HG02798 (cell line): ENCODE measurements at regions not wholly inside any gene's neighbourhood (a gene's known extent, or its start where the extent isn't known, plus 50 kb on each side); places are given as distances from the start of the nearest gene placed in this dataset.

Experiments used
- ATAC-seq: cut with Tn5 transposase; IDR thresholded peaks from one replicate; pipeline ENCODE4 v1.9.1; 2021; ENCODE audit warnings: mild to moderate bottlenecking; ENCODE audit not compliant: unreplicated experiment, poor library complexity

DNA sequence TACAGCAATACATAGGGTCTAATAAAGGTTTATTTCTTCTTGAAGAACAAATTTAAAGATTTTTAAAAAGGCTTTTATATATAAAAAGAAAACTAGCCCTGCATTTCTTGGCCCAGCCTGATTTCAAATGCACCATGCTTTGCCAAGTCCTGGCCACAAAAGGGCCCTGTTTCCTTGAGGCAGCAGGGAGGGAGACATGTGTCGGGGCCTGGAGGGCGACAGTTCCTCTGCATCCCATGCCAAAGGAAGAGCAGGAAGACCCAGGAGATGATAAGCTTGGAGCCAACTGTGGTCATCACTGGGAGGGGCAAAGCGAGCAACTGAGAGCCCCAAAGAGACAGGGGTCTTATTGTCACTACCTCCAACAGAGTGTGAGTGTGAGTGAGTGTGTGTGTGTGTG is 571.5 kb upstream of the PSMD7 start:
- ATAC-seq, result no peak

DNA sequence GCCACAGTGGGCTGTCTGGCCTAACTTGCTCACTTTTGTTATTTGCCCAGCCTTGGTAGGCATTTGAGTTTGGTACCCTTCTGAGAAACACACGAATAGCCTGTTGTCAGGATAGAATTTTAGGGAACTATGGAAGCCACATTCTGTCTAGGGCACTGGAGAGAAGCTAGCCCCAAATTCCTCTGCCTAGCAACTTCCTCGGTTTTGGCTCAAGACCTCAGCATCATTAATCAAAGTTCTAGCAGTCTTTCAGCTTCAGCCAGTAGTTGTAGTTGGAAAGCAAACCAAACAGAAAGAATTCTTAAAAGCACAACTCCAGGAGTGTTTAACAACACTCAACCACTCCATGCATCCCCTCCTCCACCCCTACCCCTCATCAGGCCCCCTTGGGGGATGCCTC is 572.1 kb upstream of the PSMD7 start:
- no peak for ATAC-seq

DNA sequence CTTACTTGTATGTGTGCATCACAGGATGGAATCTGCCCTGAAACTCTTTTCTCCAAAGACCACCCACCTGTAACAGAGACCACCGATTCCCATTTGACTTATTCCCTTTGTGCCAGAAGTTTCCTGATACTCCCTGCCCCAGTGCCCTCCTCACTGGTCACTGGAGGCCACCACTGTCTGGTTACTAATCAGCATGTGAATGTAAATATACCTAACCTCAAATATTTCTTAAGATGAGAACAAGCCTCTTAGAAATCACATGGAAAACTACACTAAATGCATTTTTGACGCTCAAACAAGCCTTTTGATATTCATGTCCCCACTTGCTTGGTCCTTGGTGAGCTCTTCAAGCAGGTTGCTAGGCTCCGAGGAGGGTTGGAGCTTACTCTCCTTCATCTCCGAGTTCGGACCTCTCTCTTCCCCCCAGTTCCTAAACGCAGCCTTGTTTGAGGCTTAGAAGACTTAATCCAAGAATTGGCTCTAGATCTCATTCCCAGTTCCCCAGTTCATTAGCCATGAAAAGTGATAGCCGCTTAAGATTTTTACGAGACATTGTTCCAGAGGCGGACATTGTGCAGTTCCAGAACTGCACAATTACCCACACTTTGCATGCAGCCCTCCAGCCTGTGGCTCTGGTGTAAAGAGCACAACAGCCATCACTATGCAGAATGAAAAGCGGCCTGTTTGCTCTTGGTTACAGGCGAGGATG is 579.2 kb upstream of the PSMD7 start:
- ATAC-seq, result no peak

DNA sequence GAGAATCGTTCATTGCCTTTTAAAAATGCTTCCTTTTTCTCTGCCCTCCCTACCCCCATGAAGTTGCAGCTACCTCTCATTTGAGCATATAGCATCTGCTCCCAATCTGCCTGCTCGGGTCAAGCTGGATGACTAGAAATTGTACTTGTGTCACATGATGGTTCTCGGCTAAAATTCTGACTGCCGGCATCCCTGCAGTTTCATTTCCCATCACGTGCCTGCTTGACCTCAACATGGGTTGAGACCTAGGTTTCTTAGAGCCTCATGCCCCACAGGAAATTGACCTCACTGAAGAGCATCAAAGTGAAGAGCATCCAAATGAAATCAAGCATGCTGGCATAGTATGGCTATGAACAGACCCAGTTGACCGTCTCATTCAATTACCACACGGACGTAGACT is 581.6 kb upstream of the PSMD7 start:
- no peak for ATAC-seq

DNA sequence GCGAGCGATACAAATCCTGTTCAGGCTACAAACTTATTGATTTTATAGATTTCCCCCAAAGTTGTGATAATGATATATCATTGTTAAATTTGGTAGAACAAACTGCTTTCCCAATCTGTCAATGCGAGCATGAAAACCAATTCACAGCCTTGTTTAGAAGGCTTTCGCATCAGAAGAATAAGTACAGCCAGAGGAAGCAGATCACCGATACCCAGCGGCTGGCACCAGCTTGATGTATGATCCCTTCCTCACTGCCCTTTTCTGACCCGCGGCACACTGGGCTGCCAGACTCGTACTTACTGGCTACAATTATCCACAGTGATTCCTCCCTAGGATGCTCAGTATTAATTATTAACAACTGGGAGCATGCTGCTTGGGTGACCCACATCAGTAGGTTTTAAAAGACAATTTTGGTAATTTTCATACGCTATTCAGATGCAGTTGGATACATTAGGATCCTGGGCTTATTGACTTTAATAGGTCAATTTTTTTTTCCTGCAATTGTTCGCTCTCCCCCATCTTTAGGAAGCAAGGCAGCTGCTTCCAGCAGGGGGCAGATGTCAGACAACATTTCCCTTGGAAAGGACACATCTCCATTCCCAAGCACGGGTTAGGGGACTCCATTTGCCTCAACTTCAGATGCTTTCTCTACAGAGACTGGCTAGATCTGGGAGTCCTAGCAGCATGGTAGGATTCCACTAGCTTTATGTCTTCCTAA is 582.7 kb upstream of the PSMD7 start:
- no peak for ATAC-seq

DNA sequence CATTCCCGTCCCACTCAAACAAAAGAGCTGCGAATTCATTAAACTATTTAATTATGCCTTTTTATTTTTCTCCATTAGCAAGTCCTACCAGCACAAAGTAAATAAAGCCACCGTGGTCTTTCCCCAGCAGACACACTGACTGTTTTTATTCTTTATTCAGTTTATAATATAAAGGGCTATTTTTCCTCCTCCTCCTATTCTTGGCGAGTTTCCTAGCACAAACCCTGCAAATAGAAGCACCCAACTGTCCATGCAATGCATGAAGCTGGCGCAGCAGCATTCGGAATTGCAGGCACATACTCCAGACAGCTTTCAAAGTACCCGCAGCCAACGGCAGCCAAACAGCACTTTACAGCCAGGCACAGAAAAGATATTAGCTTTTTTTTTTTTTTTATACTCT is 583.4 kb upstream of the PSMD7 start:
- no peak for ATAC-seq

DNA sequence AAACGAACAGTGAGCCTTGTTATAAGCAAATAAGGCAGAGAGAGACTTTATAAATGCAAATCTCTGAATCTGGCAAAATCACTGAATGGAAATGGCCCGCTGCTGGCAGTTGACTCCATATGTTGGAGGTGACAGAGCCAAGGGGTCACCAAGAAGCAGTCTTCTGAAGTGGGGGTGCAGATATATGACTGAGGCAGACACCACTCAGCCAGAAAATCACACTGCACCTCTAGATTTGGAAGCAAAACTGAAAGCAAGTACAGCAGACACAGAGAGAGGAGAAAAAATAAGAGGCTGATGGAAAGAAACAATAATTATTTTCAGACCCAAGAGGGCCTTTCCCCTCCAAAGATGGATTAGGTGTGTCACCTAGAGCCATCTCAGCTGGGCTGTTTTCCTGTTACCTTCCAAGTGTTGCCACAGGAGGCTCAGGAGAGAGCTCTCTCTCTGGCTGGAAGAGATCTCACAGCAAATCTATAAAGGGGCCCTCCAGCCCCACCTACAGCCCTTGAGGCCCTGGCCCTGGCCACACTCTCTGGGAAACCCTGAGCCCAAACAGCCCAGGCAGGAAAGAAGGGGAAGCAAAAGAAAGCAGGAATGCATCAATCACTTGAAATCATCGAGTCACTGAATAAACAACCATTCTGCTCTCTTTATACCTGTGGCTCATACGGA is 585.1 kb upstream of the PSMD7 start:
- no peak for ATAC-seq

DNA sequence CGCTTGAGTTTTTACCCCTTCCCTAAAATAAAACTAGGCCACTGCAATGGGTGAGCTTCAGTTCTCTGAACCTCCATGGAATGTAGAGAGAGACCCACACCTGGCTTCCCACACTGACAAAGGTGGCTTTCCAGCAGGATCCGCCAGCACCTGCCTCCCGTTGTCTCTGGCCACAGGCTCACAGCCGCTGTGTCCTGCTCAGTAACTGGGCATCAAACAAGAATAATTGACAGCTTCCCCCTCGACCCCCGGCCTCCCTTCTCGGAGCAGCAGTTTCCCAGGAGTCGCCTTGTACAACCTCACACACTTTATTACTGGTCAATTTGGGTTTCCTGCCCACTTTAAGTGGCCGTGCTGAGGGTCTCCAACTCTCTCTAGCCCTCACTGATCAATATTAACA is 586.1 kb upstream of the PSMD7 start:
- no peak for ATAC-seq

DNA sequence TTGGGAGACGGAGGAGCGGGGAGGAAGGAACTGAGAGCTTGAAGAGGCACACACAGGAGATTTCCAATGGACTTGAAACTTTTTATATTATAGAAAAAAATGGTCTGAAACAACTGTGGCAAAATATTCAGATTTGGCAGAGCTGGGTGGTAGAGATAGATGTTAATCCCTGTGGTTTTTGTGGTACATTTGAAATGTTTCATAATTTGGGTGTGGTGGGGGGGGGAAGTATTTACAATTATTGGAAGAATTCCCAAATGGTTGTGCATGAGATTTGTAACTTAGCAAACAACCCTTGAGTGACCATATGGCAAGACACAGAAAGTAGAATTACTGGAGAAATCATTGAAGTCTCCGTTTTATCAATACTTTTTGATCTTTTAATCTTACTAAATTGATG is 588.8 kb upstream of the PSMD7 start:
- ATAC-seq, result no peak

DNA sequence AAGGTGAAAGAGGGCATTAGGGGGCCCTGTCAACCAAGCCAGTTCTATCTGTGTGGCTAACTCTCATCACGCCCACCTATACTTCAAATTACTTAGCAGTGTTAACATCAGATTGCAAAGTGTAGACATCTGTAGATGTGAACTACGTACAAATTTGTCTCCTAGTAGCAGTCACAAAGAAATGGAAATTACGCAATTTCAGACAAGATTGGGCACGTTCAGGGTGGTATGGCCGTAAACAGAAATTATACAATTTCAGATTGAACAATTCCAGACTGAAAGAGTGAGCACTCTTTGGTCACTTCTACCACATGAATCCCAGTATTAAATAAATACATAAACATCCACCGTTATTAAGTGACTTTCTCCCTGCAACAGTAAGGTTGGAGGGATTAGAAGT is 592.7 kb upstream of the PSMD7 start:
- ATAC-seq, result no peak

DNA sequence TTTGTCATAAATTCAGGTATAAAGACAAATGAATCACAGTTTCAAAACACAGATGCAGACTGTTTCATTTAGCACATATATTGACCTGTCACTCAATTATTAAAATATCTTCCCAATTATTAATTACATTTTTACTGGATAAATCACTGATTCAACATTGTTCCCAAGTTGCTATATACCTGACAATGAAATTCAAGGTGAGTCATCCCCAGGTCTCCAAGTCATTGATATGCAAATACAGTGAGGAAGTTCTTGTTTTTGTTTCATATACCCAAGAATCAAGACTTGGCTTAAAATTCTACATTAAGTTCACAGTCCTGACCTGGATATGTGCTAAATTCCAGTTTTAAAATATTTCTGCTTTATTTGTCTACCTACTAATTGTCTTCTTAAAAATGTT is 599.3 kb upstream of the PSMD7 start:
- ATAC-seq, result no peak

DNA sequence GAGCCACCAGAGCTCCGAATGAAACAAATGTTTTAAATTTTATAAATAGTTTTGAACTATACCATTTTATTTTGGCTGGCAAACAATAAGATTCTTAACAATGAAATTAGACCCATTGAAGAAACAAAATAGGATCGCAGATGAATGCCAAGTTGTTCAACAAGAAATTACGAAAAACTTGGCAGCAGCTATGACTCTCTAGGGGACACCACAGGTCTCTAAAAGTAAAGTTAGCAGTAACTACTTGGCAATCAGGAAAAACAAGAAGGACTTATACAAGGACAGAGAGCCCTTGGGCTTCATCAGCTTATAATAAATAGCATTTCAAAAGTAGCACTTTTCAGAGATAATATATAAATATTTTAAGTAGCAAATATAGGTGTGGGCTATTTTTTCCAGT is 603.8 kb upstream of the PSMD7 start:
- ATAC-seq, result no peak

DNA sequence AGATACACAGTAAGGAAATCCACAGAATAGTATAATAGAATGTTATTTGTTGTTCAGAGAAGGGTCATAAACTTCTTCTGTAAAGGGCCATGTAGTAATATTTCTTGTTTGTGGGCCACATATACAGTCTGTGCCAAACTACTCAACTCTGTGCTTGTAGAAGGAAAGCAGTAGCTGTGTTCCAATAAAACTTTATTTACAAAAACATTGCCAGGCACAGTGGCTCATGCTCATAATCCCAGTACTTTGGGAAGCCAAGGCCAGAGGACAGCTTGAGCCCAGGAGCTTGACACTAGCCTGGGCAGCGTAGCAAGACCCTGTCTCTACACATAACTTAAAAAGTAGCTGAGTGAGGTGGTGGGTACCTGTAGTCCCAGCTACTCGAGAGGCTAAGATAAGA is 612.8 kb upstream of the PSMD7 start:
- no peak for ATAC-seq

DNA sequence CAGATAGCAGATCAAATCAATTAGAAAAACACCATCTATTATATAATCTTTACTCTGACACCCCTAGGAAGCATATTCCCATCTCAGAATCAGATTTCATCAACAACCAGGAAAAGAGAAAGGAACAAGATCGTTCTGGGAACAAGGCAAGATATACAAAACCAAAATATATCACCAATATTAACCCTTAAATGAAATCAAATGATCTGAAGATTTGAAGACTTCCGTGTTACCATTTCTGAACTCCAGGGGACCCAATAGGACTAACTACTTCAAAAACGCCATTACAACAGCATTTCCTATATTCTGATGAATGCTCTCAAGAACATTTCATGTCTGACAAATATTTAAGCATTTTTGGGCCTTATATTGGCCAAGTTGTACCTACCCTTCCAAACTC is 624.2 kb upstream of the ZFHX3 start:
- ATAC-seq, result no peak

DNA sequence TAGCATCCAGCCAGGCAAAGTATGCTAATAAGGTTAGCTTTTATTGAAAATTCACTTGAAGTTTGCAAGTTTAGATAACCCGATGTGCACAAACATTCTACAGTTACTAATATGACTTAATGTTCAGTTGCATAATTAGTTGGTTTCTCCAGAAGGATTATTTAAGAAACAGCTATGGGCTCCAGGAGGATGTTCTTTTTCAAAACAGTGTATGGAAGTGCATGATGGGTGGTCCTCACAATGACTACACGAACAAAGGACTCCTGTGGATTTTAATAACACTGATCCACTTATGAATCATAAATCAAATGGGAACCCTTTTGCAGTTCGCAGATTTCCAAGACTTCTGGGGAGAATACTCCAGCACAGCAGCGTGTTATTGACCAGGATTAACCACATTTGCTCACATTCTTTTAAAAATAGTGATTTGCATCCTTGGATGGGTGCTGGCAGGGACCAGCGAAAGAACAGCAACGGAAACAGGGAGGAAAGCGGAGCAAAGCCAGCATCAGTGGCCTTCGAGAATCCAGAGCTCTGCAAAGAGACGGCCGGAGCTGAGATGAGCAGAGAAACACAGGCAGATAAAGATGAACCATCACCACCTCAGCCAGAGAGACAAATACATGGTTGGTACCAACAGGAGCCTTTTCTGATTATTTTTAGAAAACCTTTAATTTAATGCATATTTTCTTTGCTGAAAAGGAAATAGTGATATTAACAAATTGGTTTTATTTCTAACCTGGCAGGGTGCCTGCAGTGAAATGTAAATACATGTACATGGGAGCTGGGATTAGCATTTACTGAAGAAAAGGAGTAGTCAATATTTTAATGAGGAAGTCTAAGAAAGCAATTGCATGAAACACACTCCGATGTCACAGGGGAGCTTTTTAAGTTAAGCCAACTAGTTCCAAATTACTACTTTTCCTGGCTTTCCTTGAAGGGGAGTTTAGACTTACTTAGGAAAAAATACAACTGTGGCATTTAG is 623.2 kb upstream of the ZFHX3 start:
- no peak for ATAC-seq

DNA sequence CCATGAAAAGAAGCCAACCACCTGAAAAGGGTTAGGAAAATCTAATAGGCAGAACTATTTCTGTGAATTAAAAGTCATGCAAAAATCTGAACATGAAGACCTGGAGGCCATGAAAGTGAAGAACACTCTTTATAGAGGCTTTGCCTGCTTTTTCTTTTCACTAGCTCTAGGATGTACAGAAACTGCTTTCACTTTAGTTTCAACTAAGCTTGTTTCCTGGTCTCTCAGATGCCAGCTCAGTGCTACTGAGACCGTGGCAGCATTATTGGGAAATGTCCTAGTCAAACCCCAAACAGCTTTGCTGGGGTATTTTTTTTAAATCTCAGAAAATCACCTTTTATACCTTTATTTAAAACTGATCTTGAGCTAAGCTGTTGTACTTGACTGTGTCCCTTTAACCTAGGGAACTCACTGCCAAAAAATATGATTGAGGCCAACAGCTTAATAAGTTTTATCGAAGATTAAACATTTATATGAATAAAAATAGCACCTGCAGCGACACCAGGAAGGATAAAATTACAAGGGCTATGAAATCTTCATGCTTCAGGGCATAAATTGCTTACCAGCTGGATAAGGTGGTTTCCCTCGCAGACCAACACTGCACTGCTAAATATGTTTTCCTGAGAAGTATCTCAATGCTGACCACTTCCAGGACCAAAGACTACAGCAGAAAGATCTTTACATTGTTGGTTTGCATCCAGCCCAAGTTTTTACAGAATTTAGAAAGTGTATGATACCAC is 621.8 kb upstream of the ZFHX3 start:
- ATAC-seq, result no peak

DNA sequence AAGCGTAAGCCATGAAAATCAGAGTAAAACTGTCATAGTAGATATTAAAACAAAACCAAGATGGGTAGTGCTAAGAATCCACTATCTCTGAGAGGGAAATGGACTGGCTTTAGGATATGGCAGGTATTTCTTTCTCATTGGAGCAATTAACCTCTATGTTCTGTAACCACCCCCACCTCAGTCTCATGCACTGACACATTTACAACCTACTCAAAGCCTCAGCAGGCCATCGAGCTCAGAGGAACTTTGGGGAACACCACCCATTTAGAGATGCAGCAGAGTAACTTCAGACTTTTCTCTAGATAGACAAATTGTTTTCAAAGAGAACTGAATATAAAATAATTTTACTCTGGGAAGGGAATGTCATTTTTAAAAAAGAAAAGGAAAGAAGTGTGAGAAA is 615.8 kb upstream of the ZFHX3 start:
- ATAC-seq, result no peak

DNA sequence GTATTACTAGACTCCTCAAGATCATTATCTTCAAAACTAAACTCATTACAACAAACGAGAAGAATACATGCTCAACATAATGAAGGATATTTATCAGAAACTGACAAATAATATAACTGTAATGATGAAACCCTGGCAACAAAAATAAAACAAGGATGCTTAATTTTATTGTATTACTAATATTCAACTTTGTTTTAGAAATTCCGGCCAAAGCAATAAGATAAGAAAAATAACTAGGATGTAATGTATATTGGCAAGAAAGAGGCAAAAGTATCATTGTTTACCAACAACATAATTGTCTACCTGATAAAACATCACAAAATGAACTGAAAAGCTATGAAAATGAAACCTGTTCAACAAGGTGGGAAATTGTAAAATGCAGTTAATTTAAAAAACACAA is 588.3 kb upstream of the ZFHX3 start:
- ATAC-seq, result no peak

DNA sequence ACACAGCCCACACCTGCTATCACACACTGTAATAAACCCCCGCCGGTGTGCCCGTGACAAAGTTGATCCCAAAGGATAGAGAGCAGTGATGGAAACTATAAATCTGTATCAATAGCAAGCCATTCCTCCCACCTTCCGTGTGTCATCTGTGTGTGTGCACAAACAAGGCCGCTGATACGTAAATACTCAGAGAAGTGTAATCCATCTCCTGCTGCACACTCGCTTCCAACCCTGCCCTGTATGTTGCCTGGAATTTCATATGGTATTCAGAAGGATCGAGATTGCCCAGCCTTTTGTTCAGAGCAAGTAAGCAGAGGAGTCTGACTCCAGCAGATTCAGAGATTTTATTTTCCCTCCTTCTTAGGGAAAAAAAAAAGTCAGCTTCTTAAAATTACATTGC is 581.1 kb upstream of the ZFHX3 start:
- no peak for ATAC-seq

DNA sequence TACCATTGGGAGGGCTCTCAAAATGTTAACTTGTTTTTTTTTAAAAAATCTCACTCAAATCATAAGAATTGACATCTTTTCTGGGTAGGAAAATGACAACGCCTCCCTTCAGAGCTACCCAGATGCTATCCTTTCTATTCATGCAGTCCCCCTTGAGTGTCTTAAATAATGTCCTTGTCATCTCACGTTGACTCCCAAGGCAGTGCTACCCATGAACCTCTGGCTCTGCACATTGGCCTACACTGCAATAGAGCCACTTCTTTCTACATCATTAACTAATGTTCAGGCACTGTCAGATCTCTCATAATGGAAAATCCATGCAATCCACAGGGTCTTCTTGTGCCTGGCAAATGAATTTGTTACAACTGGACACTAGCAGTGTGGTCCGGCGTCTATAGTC is 569.8 kb upstream of the ZFHX3 start:
- no peak for ATAC-seq
